H54 (cell line): ENCODE measurements at regions not wholly inside any gene's neighbourhood (a gene's known extent, or its start where the extent isn't known, plus 50 kb on each side); places are given as distances from the start of the nearest gene placed in this dataset.

Source experiments
- DNase-seq: peaks from one replicate; pipeline ENCODE4 v3.0.0; 2011; ENCODE audit warnings: low spot score, mixed read lengths; ENCODE audit not compliant: insufficient read length
- FAIRE-seq: peaks from 3 replicates; lab custom pipeline; 2011; peaks lifted over from hg19 to GRCh38; lab: Jason Lieb, UNC
- POLR2A ChIP-seq: IDR thresholded peaks from 2 replicates; pipeline ENCODE4 v1.6.1; 2011; ENCODE audit warnings: low read depth, mild to moderate bottlenecking, low read length

DNA sequence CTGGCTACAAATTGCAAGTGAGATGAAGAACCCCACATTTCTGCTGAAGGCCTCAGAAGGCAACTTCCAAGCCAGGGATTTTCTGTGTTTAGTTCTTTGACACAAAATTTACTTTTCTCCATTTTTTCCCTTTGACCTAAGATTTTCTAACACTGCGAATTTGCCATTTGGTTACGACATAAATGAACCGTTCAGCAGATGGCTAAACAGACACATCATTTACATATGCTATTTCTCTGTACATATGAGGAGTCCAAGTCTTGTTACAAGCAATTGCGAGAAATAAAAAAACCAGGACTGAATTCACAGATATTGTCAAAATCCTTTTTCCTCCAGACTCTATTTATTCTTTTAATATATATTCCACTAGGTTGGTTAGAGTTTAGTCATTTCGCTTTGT lies 978.6 kb downstream of the NLGN4X start:
- DNase-seq (no peak), FAIRE-seq (no peak)
- TF ChIP-seq POLR2A, result no peak

DNA sequence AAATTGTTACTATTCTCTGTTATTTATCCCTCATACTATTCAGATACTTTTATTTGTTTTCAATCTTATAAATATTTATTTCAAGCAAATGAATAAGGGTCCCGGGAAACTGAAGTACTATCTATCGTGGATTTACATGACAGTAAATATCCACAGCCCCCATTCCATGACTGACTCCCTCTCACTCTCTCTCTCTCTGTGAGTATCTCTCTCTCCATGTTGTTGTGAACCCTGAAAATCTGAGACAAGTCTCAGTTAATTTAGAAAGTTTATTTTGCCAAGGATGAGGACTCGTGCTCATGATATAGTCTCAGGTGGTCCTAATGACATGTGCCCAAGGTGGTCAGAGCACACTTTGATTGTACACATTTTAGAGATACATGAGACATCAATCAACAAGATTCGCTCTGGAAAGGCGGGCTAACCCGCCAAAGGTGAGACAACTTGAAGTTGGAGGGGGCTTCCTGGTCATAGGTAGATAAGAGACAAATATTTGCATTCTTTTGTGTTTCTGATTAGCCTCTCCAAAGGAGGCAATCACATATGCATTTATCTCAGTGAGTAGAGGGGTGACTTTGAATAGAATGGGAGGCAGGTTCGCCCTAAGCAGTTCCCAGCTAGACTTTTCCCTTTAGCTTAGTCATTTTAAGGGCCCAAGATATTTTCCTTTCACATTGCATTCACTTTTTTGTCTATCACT lies 986.4 kb downstream of the NLGN4X start:
- TF ChIP-seq POLR2A, result no peak

DNA sequence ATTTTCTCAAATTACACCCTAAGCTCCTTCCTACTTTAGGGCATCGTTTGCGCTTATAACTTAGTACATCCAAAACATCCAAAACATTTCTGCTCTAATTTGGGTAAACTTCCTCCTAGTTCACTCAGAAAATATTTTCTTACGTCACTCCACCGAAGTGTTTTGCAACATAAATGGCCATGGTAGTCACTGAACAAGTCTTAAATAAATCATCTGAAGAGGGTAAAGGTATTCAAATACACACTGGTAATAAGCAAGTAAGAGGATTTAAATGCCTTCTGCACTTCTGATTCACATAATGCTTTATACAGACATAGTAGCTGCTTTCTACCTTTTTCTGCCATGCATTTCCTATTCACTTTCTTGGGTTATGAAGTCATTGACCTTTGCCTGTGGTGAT lies 991.9 kb downstream of the NLGN4X start:
- DNase-seq, result no peak
- FAIRE-seq, result no peak
- no peak for TF ChIP-seq POLR2A

More for the DNA sequence above, 986.4 kb downstream of the NLGN4X start:
- FAIRE-seq (no peak), DNase-seq (no peak)

DNA sequence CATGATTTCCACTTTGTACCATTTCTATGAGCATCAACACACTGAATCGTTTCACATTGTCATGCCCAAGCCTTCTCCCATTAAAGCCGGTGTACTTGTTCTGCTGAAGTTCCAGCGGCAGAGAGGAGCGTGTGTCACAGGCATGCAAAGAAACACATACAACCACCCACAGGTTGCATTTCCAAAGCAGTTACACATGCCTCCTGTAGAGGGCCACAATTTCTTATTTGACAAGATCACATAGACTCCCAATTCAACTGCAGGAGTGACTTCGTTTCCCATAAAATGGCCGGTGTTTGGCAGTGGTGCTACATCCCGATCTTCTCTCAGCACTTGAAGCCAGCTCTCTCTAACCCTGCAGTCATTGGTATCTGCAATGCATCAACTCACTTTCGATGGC lies 992.6 kb downstream of the NLGN4X start:
- no peak for FAIRE-seq
- DNase-seq, result no peak

DNA sequence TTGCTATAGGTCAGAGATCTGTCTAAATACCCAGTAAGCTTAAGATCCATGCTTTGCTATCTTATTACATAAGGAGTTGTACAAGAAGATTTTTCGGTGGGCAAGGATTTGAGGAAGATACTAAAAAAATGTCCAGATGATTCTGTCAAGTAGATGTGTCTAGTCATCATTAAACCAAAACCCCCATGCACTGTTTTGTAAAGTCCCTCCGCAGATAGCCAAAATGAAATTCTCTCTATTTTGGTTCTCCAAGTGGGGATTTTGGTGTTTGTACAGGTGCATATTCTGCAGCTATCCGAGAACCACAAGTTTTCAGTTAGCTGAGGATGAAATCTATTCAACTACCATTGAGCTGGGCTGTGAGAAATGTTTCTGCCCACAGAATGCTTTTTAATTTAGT lies 994.8 kb downstream of the NLGN4X start:
- DNase-seq (no peak), FAIRE-seq (no peak)
- TF ChIP-seq POLR2A, result no peak

More for the DNA sequence above, 992.6 kb downstream of the NLGN4X start:
- no peak for TF ChIP-seq POLR2A

DNA sequence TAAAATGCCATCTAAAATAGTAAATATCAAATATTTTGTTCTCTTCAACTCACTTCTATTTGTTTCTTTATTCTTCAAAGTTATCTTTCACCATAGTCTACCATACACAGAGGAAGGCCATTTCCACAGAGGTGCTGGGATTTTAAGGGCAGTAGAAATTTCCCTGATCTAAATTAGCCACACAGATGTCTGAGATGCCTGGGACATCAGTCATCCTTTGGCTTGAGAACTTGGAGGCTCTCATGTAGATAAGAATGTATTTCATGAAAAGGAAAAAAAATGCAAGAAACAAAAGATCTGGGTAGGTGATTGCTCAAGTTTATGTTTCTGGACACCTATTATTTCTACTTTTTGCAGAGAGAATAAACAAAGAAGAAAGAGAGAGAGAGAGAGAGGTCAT lies 1008.2 kb downstream of the NLGN4X start:
- DNase-seq, result no peak
- TF ChIP-seq POLR2A, result no peak
- FAIRE-seq, result no peak

DNA sequence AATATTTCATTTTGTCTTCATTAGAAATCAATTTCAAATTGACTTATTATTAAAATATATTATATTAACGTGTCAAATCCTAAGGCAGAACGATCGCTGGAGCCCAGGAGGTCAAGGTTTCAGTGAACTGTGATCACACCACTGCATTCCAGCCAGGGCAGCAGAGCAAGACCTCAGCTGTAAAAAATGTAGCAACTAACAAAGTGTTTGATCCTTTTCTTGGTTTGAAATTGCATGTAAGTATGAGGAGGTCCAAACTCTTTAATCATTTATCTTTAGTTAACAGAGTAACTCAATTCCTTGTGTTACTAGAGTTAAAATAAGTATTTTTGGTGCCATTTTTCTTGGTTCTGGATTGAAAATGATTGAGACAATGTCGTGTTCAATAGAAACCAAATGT lies 1033.9 kb downstream of the NLGN4X start:
- no peak for FAIRE-seq
- DNase-seq, result no peak
- TF ChIP-seq POLR2A, result no peak

DNA sequence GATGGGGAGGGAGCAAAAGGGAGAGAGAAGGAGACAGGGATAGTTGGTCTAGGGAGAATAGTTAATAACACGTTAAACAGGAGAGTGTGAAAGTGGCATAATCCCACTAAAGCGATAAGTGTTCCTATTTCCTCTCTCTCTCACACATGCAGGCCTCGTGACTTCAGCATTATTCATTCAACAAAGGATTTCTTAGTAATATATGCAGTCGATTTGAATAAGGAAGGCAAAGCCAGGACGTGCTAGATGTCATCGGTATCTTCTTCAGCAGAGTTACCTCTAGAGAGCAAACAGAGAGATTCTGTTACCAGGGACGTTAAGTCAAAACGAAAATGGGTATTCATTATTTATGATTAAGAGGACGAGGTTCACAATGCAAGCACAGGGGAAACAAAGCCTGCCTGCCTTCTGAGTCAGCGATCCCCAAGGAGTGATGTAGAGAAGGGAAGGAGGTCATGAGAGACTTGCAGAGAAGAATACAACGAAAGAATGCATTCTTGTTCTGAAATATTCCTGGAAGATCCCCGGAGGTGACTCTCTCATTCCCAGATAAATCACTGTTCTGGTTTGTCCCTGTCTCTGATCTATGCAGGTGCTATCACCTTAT lies 1048.4 kb downstream of the NLGN4X start:
- no peak for TF ChIP-seq POLR2A
- DNase-seq (no peak), FAIRE-seq (no peak)

DNA sequence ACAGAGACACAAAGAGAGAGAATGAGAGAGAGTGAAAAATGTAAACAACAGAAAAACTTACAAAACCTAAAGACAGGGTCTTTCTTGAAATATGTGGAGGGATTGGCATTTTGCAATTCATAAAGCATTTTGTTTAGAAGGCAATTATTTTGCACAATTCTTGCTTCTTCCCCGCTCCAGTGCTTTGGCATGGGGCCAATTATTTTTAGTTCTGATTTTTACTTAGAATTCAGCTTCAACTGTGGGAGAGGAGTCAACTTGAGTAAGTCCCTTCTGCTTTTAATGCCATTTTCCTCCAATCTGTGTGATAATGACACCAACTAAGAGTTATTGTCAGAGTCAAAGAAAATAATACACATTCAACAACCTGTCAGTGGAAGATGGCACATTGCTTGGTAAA lies 1051.9 kb downstream of the NLGN4X start:
- FAIRE-seq (no peak), DNase-seq (no peak)
- no peak for TF ChIP-seq POLR2A

DNA sequence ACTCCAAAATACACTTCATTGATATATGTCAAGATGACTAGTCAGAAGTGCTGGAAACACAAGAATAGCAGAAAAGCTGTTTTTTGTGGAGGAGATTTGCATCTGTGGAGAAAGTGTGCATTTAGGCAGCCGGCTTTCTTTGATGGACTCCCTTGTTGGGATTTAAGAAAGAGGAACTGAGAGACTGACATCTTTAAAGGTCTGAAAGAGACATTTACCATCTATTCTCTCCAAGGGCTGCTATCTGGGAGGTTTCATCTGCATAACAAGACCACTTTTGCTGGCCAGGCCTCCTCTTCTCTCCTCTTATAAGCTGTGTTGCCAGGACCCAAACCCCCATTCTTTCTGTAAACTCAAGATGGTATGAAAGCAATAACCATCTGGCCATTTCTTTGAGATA lies 1065.0 kb downstream of the NLGN4X start:
- DNase-seq (no peak), FAIRE-seq (no peak)
- TF ChIP-seq POLR2A, result no peak

DNA sequence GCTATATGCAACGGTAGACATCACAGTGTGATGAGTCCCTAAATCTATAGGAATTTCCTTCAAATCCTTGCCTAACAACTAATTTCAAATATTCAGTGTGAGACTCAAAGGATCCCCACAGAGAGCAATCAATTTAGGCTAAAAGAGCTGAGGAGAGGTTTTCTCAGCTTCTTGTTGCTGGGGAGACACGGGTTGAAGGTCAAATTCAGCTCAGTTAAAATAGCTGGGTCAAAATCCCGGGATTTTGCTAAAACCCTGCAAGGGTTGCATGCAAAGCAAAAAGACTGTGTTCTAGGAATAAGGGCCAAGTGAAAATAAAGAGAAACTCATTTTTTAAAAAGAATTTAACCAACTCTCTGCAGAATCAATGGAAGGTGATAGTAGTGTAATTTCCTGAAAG lies 1073.4 kb downstream of the NLGN4X start:
- no peak for TF ChIP-seq POLR2A
- DNase-seq, result no peak
- no peak for FAIRE-seq

DNA sequence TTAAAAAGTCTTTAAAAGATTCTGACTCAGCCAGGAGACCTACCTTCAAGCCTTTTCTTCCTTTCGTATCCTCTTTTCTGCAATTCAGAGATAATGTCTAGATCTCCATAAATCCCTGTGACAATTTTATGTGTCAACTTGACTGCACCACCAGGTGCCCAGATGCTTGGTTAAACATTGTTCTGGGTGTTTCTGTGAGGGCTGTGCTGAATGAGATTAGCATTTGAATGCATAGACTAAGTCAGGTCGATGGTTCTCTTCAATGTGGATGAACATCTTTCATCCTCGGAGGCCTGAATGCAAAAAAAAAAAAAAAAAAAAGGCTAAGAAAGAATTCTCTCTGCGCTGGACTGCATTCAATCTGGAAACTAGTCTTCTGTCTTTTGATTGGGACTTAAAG lies 1082.7 kb downstream of the NLGN4X start:
- FAIRE-seq (no peak), DNase-seq (no peak)
- no peak for TF ChIP-seq POLR2A

DNA sequence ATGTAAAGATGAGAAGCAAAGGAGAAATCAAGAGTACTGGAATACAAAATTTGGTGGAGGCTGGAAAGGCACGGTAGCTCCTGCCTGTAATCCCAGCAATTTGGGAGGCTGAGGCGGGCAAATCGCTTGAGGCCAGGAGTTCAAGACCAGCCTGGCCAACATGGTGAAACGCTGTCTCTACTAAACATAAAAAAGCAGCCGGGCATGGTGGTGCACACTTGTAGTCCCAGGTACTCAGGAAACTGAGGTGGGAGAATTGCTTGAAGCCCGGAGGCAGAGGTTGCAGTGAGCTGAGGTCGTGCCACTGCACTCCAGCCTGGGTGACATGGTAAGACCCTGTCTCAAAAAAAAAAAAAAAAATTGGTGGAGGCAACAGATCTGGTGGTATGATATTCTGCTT lies 1086.0 kb downstream of the NLGN4X start:
- no peak for TF ChIP-seq POLR2A
- no peak for DNase-seq
- FAIRE-seq, result no peak

DNA sequence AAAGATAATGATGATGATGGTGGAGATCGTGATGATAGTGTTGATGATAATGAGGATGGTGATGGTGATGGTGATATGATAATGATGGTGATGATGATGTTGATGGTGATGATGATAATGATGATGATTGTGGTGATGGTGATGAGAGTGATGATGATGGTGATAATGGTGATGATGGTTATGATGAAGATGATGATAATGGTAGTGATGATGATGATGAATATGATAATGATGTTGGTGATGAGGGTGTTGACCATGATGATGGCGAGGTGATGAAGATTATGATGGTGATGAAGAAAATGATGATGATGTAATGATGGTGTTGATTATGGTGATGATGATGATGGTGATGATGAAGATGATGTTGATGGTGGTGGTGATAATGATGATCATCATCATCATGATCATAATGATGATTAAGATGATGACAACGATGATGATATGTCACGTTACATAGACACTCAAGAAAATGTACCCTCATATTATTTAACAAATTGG lies 1106.4 kb downstream of the NLGN4X start:
- no peak for TF ChIP-seq POLR2A
- no peak for FAIRE-seq

DNA sequence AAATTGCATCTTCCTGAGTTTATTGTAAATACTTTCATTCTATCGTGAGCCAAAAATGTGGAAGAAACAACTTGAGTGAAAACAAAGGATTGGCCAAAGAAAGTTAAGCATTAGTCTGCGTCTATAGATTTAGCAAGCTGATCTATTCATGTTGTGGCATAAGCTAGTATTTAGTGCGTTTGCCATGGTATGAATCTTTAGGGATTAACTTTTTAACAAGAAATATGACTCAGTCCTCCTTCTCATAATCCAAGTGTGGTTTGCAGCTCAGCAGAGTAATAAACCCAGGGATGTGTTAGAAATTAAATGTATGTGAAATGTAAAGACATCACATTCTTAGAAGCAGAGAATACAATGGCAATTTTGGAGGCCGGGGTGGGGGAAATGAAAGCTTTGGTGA lies 1110.9 kb downstream of the NLGN4X start:
- DNase-seq, result no peak
- TF ChIP-seq POLR2A, result no peak
- no peak for FAIRE-seq

More for the DNA sequence above, 1106.4 kb downstream of the NLGN4X start:
- no peak for DNase-seq

DNA sequence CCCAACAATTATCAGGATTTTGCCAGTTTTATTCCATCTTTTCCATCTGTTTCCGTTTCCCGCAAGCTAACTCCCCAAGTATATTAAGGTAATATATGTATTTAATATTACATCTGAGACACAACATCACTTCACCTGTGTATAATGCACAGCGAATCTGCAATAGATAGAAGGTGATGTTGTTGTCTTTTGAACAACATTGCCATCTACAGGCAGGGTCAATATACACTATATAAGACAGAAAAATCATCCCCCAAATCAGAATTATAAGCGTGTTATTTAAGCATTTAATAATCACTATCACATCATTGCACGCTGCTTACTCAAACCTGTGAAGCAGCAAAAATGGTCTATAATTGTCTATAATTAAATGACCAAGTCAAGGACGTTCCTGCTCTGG lies 1115.5 kb downstream of the NLGN4X start:
- DNase-seq, result no peak
- FAIRE-seq, result no peak

More for the DNA sequence above, 1115.5 kb downstream of the NLGN4X start:
- TF ChIP-seq POLR2A, result no peak
